Activated naive CD8-positive, alpha-beta T cell treated with anti-CD3 and anti-CD28 coated beads, Interleukin-2, amount 10 ng/mL, durations not matched to agents 7 days and 5 days (primary cell): ENCODE measurements at regions not wholly inside any gene's neighbourhood (a gene's known extent, or its start where the extent isn't known, plus 50 kb on each side); places are given as distances from the start of the nearest gene placed in this dataset.

Experiments
- ATAC-seq: fragments of 150-1000 bp; cut with Tn5 transposase; one replicate; pipeline ENCODE4 v1.10.0; 2021; ENCODE audit warnings: low read depth, moderate library complexity
- POLR2A ChIA-PET: fragments of 350-600 bp; sonication (Branson Sonifier 250); formaldehyde crosslinking; loops from one replicate; lab custom pipeline; 2021; ENCODE audit warnings: antibody characterized with exemption; lab: Charles Lee
- DNase-seq: peaks from one replicate; pipeline ENCODE4 v3.0.0; 2021
- H3K27ac Mint-ChIP-seq: one replicate; pipeline ENCODE4 v1.8.0; 2022; ENCODE audit warnings: mild to moderate bottlenecking, mixed read lengths
- H3K27me3 Mint-ChIP-seq: one replicate; pipeline ENCODE4 v1.8.0; 2022; ENCODE audit warnings: mild to moderate bottlenecking, moderate library complexity, mixed read lengths
- H3K36me3 Mint-ChIP-seq: one replicate; pipeline ENCODE4 v1.8.0; 2021; ENCODE audit warnings: mild to moderate bottlenecking, mixed read lengths
- H3K4me1 Mint-ChIP-seq: one replicate; pipeline ENCODE4 v1.8.0; 2021; ENCODE audit warnings: mixed read lengths
- H3K4me3 Mint-ChIP-seq: one replicate; pipeline ENCODE4 v1.8.0; 2022; ENCODE audit warnings: mild to moderate bottlenecking, moderate library complexity, mixed read lengths
- H3K9me3 Mint-ChIP-seq: one replicate; pipeline ENCODE4 v1.8.0; 2021; ENCODE audit warnings: mixed read lengths

GRCh38 chr15:93485438-93486327 is 396.7 kb upstream of the RGMA start:
- no peaks in the 10 kb centered on the region for H3K36me3 Mint-ChIP-seq
- H3K4me1 Mint-ChIP-seq = no peaks in the 10 kb centered on the region
- H3K27me3 Mint-ChIP-seq = no peaks in the 10 kb centered on the region
- H3K9me3 Mint-ChIP-seq = no peaks in the 10 kb centered on the region
- H3K4me3 Mint-ChIP-seq = no peak overlapping the region
- no peak overlapping the region for H3K27ac Mint-ChIP-seq
- ATAC-seq (no peak), DNase-seq (no peak)
- POLR2A ChIA-PET = no interaction called here

- Mint-ChIP-seq H3K9me3 (no peaks in the 10 kb centered on the region), H3K4me3 (no peak overlapping the region), H3K36me3 (no peaks in the 10 kb centered on the region), H3K27me3 (no peaks in the 10 kb centered on the region), H3K4me1 (no peaks in the 10 kb centered on the region), H3K27ac (no peak overlapping the region)
- DNase-seq (no peak), ATAC-seq (no peak)
- POLR2A ChIA-PET = no interaction called here
These were observed 394.9 kb upstream of the RGMA start for GRCh38 chr15:93483923-93484322.

- Mint-ChIP-seq H3K27me3 (no peaks in the 10 kb centered on the region), H3K4me3 (no peak overlapping the region), H3K4me1 (no peaks in the 10 kb centered on the region), H3K9me3 (no peaks in the 10 kb centered on the region), H3K36me3 (no peaks in the 10 kb centered on the region), H3K27ac (no peak overlapping the region)
- ATAC-seq (no peak), DNase-seq (no peak)
- POLR2A ChIA-PET = no interaction called here
These were observed 393.7 kb upstream of the RGMA start for GRCh38 chr15:93482731-93483130.

- H3K36me3 Mint-ChIP-seq = no peaks in the 10 kb centered on the region
- no peaks in the 10 kb centered on the region for H3K27me3 Mint-ChIP-seq
- ATAC-seq (no peak), DNase-seq (no peak)
- no peak overlapping the region for H3K27ac Mint-ChIP-seq
- POLR2A ChIA-PET = no interaction called here
- H3K4me3 Mint-ChIP-seq = no peak overlapping the region
- no peaks in the 10 kb centered on the region for H3K4me1 Mint-ChIP-seq
- no peaks in the 10 kb centered on the region for H3K9me3 Mint-ChIP-seq
These were observed 390.7 kb upstream of the RGMA start for GRCh38 chr15:93479715-93480114.

GRCh38 chr15:93478947-93479346 is 389.9 kb upstream of the RGMA start:
- DNase-seq (no peak), ATAC-seq (no peak)
- Mint-ChIP-seq H3K27ac (no peak overlapping the region), H3K9me3 (no peaks in the 10 kb centered on the region), H3K36me3 (no peaks in the 10 kb centered on the region), H3K27me3 (no peaks in the 10 kb centered on the region), H3K4me3 (no peak overlapping the region), H3K4me1 (no peaks in the 10 kb centered on the region)
- POLR2A ChIA-PET = no interaction called here

GRCh38 chr15:93477721-93478120 is 388.7 kb upstream of the RGMA start:
- Mint-ChIP-seq H3K4me3 (no peak overlapping the region), H3K9me3 (no peaks in the 10 kb centered on the region), H3K27ac (no peak overlapping the region), H3K4me1 (no peaks in the 10 kb centered on the region), H3K36me3 (no peaks in the 10 kb centered on the region), H3K27me3 (no peaks in the 10 kb centered on the region)
- DNase-seq (no peak), ATAC-seq (no peak)
- POLR2A ChIA-PET = no interaction called here

- ATAC-seq (no peak), DNase-seq (no peak)
- H3K9me3 Mint-ChIP-seq = no peaks in the 10 kb centered on the region
- no peaks in the 10 kb centered on the region for H3K27me3 Mint-ChIP-seq
- H3K27ac Mint-ChIP-seq = no peak overlapping the region
- H3K4me1 Mint-ChIP-seq = no peaks in the 10 kb centered on the region
- no peak overlapping the region for H3K4me3 Mint-ChIP-seq
- POLR2A ChIA-PET = no interaction called here
- no peaks in the 10 kb centered on the region for H3K36me3 Mint-ChIP-seq
These were observed 388.2 kb upstream of the RGMA start for GRCh38 chr15:93477188-93477587.

- Mint-ChIP-seq H3K36me3 (no peaks in the 10 kb centered on the region), H3K4me1 (no peaks in the 10 kb centered on the region), H3K9me3 (no peaks in the 10 kb centered on the region), H3K4me3 (no peak overlapping the region), H3K27me3 (no peaks in the 10 kb centered on the region), H3K27ac (no peak overlapping the region)
- DNase-seq = no peak
- POLR2A ChIA-PET = no interaction called here
- ATAC-seq = no peak
These were observed 387.6 kb upstream of the RGMA start for GRCh38 chr15:93476491-93477177.

GRCh38 chr15:93474728-93475127 is 385.7 kb upstream of the RGMA start:
- no peak for ATAC-seq
- no peaks in the 10 kb centered on the region for H3K4me1 Mint-ChIP-seq
- no peak for DNase-seq
- no peaks in the 10 kb centered on the region for H3K9me3 Mint-ChIP-seq
- POLR2A ChIA-PET = no interaction called here
- no peak overlapping the region for H3K27ac Mint-ChIP-seq
- no peak overlapping the region for H3K4me3 Mint-ChIP-seq
- no peaks in the 10 kb centered on the region for H3K27me3 Mint-ChIP-seq
- H3K36me3 Mint-ChIP-seq = no peaks in the 10 kb centered on the region

GRCh38 chr15:93469994-93470393 is 381.0 kb upstream of the RGMA start:
- ATAC-seq = no peak

GRCh38 chr15:93467337-93467736 is 378.3 kb upstream of the RGMA start:
- Mint-ChIP-seq H3K4me3 (no peak overlapping the region), H3K9me3 (no peaks in the 10 kb centered on the region), H3K36me3 (no peaks in the 10 kb centered on the region), H3K27me3 (peaks cover 6% of the 10 kb centered on the region), H3K4me1 (no peaks in the 10 kb centered on the region), H3K27ac (no peak overlapping the region)
- no peak for DNase-seq
- POLR2A ChIA-PET = no interaction called here
- ATAC-seq = no peak

More at GRCh38 chr15:93469994-93470393, 381.0 kb upstream of the RGMA start:
- Mint-ChIP-seq H3K4me3 (no peak overlapping the region), H3K36me3 (no peaks in the 10 kb centered on the region), H3K9me3 (no peaks in the 10 kb centered on the region), H3K27ac (no peak overlapping the region), H3K27me3 (peaks cover 4% of the 10 kb centered on the region), H3K4me1 (no peaks in the 10 kb centered on the region)
- DNase-seq = no peak
- POLR2A ChIA-PET = no interaction called here

GRCh38 chr15:93466380-93466779 is 377.4 kb upstream of the RGMA start:
- Mint-ChIP-seq H3K4me1 (no peaks in the 10 kb centered on the region), H3K36me3 (no peaks in the 10 kb centered on the region), H3K27ac (no peak overlapping the region), H3K9me3 (no peaks in the 10 kb centered on the region), H3K4me3 (no peak overlapping the region), H3K27me3 (peaks cover 6% of the 10 kb centered on the region)
- POLR2A ChIA-PET = no interaction called here
- no peak for DNase-seq
- no peak for ATAC-seq

GRCh38 chr15:93462690-93463089 is 373.7 kb upstream of the RGMA start:
- Mint-ChIP-seq H3K27ac (no peak overlapping the region), H3K9me3 (no peaks in the 10 kb centered on the region), H3K4me1 (no peaks in the 10 kb centered on the region), H3K36me3 (no peaks in the 10 kb centered on the region), H3K27me3 (peaks cover 6% of the 10 kb centered on the region), H3K4me3 (no peak overlapping the region)
- POLR2A ChIA-PET = no interaction called here
- ATAC-seq (no peak), DNase-seq (no peak)

- no peaks in the 10 kb centered on the region for H3K4me1 Mint-ChIP-seq
- no peaks in the 10 kb centered on the region for H3K36me3 Mint-ChIP-seq
- no peaks in the 10 kb centered on the region for H3K9me3 Mint-ChIP-seq
- no peak overlapping the region for H3K4me3 Mint-ChIP-seq
- ATAC-seq (no peak), DNase-seq (no peak)
- no peak overlapping the region for H3K27ac Mint-ChIP-seq
- H3K27me3 Mint-ChIP-seq = peaks cover 2% of the 10 kb centered on the region
- POLR2A ChIA-PET = no interaction called here
These were observed 371.7 kb upstream of the RGMA start for GRCh38 chr15:93460717-93461116.
